ENCODE measurements at regions not wholly inside any gene's neighbourhood (a gene's known extent, or its start where the extent isn't known, plus 50 kb on each side); places are given as distances from the start of the nearest gene placed in this dataset.

DNA sequence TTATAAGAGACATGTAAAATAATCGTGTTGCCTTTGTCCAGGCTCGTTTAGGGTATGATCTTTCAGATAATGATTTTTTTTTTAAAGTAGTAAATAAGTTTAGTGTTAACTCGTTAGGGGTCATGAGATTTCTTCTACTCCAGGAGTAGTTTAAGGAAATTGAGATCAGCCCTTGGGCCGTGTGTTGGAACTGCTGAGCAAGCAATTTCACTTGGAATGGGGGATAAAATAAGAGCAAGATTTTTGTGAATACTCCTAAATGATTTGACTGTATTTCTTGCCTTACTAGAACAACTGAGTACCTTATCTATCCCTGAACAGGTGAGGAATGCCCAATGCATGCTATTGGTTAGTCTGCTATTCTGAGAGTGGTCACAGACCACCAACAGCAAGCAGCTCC, 102.2 kb upstream of the SERPINE2 start:
- TF ChIP-seq POLR2A (IDR thresholded peaks at IDR 0.05) (no peak), CTCF (IDR thresholded peaks at IDR 0.05) (no peak)

All from right lobe of liver (tissue), 4 donors.